H1 (cell line): ENCODE measurements at regions not wholly inside any gene's neighbourhood (a gene's known extent, or its start where the extent isn't known, plus 50 kb on each side); places are given as distances from the start of the nearest gene placed in this dataset.

Source experiments
- EZH2 ChIP-seq: fragments of 200-600 bp; sonication (generic); IDR thresholded peaks from 2 replicates; pipeline ENCODE4 v1.7.1; 2012; ENCODE audit warnings: low read depth, mild to moderate bottlenecking, moderate library complexity, low read length, inconsistent platforms; ENCODE audit not compliant: severe bottlenecking
- RAD21 ChIP-seq, 2 experiments: IDR thresholded peaks in 1 of 2; conservative IDR thresholded peaks in 1 of 2; 2 replicates each; pipeline ENCODE4 v1.6.1; 2011; ENCODE audit warnings: low read depth in 2 of 2, low read length in 2 of 2, improper control_type of control experiment in 1 of 2, inconsistent platforms in 1 of 2, mild to moderate bottlenecking in 1 of 2, moderate library complexity in 1 of 2
- SIX5 ChIP-seq: IDR thresholded peaks from 2 replicates; pipeline ENCODE4 v1.6.1; 2011; ENCODE audit warnings: mild to moderate bottlenecking, low read depth, low read length
- SRF ChIP-seq: IDR thresholded peaks from 2 replicates; pipeline ENCODE4 v1.6.1; 2011; ENCODE audit warnings: mild to moderate bottlenecking, low read depth, low read length, moderate library complexity
- TEAD4 ChIP-seq: IDR thresholded peaks from 2 replicates; pipeline ENCODE4 v1.6.1; 2012; ENCODE audit warnings: low read depth, low read length, inconsistent platforms, mixed read lengths

DNA sequence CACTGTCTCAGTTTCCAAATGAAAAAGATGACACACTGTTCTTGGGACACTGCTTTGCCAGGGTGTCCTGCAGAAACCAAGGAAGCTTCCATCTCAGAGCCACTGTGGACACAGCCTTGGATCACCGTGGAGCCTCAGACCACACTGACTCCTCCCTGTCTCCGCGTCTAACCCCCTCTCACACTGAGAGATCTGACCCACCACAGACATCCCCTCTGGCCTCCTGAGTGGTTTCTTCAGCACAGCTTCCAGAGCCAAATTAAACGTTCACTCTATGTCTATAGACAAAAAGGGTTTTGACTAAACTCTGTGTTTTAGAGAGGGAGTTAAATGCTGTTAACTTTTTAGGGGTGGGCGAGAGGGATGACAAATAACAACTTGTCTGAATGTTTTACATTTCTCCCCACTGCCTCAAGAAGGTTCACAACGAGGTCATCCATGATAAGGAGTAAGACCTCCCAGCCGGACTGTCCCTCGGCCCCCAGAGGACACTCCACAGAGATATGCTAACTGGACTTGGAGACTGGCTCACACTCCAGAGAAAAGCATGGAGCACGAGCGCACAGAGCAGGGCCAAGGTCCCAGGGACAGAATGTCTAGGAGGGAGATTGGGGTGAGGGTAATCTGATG is 113.4 kb upstream of the PKDCC start (continued):
- TF ChIP-seq SIX5 (no peak), SRF (no peak), RAD21 (IDR thresholded peaks at IDR 0.05 in 1 of 2, conservative IDR thresholded peaks at IDR 0.05 in 1 of 2; ENCODE audit: low read depth in 2 of 2, low read length in 2 of 2) (no peak), EZH2 (no peak), TEAD4 (no peak)
